Pancreas (tissue), 10 donors: ENCODE measurements at regions not wholly inside any gene's neighbourhood (a gene's known extent, or its start where the extent isn't known, plus 50 kb on each side); places are given as distances from the start of the nearest gene placed in this dataset.
A peak's percentile ranks its signal among the peaks of the same experiment; 100 is the strongest.

ENCODE experiments used
- ATAC-seq, 4 donors: fragments of 200-7000 bp; cut with Tn5 transposase; one replicate each; pipeline versions ENCODE4 v1.8.0 to v1.9.1; 2020; ENCODE audit warnings: mild to moderate bottlenecking in 4 of 4, moderate library complexity in 4 of 4
- DNase-seq, 6 donors: peaks; one replicate each; pipeline ENCODE4 v3.0.0-alpha.2; 2020
- FAIRE-seq: peaks from 2 replicates; lab custom pipeline; 2012; peaks lifted over from hg19 to GRCh38; lab: Jason Lieb, UNC
- H3K27ac ChIP-seq, 4 donors: fragments of 200-600 bp; sonication (generic); 1 replicate in 3 of 4; 2 replicates in 1 of 4; pipeline versions ENCODE4 v1.5.0 to v1.8.0; 2020
- H3K27me3 ChIP-seq, 4 donors: fragments of 200-600 bp; one replicate each; pipeline ENCODE4 v1.8.0; 2021
- H3K36me3 ChIP-seq, 3 donors: fragments of 200-600 bp; sonication (generic) in 1 of 3; one replicate each; pipeline versions ENCODE4 v1.5.0 to v1.8.0; 2020 to 2021
- H3K4me1 ChIP-seq, 3 donors: fragments of 200-600 bp; one replicate each; pipeline ENCODE4 v1.8.0; 2021
- H3K4me3 ChIP-seq, 4 donors: fragments of 200-600 bp; sonication (generic) in 2 of 4; one replicate each; pipeline versions ENCODE4 v1.5.0 to v1.8.0; 2020 to 2021
- H3K9me3 ChIP-seq, 4 donors: fragments of 200-600 bp; one replicate each; pipeline ENCODE4 v1.8.0; 2021
- CTCF ChIP-seq, 4 donors: fragments of 200-600 bp; sonication (generic) in 3 of 4; IDR thresholded peaks; one replicate each; pipeline versions ENCODE4 v1.5.0 to v1.8.0; 2021; ENCODE audit warnings: antibody characterized with exemption in 4 of 4
- WGBS, 2 donors: extraction: QIAGEN DNeasy Blood & Tissue Kit; methylation state at CpG; one replicate each; pipeline ENCODE4 v1.1.7; 2013; 5-methylcytosine and 5-hydroxymethylcytosine counted together
- intact Hi-C, 3 donors: fragments of 100-400 bp; cut with DNase I; formaldehyde crosslinking; loops; one replicate each; pipeline versions ENCODE4 v1.11.1 to v1.14.2; 2022
- donor health status: healthy with polysubstance abuse.
- donor health status: DM: no; HTN: no; CAD: no; lungs with moderate emphysema.
- donor health status: DM: no; HTN: no; CAD: no.
- donor health status: control.
- donor health status: control.
- donor health status: Bipolar disorder and iron deficiency.
- donor health status: DM: yes; HTN: yes; CAD: no.
- donor health status: DM: no; HTN: no; CAD: no.
- donor health status: DM: no; HTN: no; CAD: no.
- donor health status: DM: yes; HTN: yes; CAD: no.

- no peak overlapping the region for H3K27ac ChIP-seq
- WGBS, 2 donors, result 71 to 72% methylated on average over 5 to 6 of the region's 6 CpGs
- FAIRE-seq, result no peak
- no peaks in the 10 kb centered on the region for H3K9me3 ChIP-seq
- no peak for ATAC-seq
- no peaks in the 10 kb centered on the region for H3K4me1 ChIP-seq
- H3K36me3 ChIP-seq, result no peaks in the 10 kb centered on the region
- intact Hi-C loops, result no loop called here
- TF ChIP-seq CTCF (IDR thresholded peaks at IDR 0.05), result no peak
- no peak overlapping the region for H3K4me3 ChIP-seq
- no peaks in the 10 kb centered on the region for H3K27me3 ChIP-seq
- DNase-seq, result peak in 2 of 6 donors; percentile 23 to 26
These were observed 142.6 kb downstream of the INHBB start for GRCh38 chr2:120488531-120488930.

GRCh38 chr2:120489023-120489422 is 143.1 kb downstream of the INHBB start:
- H3K4me1 ChIP-seq, result no peaks in the 10 kb centered on the region
- no peak overlapping the region for H3K27ac ChIP-seq
- TF ChIP-seq CTCF (IDR thresholded peaks at IDR 0.05), result no peak
- H3K4me3 ChIP-seq, result no peak overlapping the region
- DNase-seq (peak in 2 of 6 donors; percentile 25 to 39), ATAC-seq (no peak), FAIRE-seq (no peak)
- H3K27me3 ChIP-seq, result no peaks in the 10 kb centered on the region
- no peaks in the 10 kb centered on the region for H3K9me3 ChIP-seq
- intact Hi-C loops, result no loop called here
- 81 to 84% methylated on average over 7 of the region's 7 CpGs for WGBS, 2 donors
- H3K36me3 ChIP-seq, result no peaks in the 10 kb centered on the region

- ATAC-seq, result no peak
- TF ChIP-seq CTCF (IDR thresholded peaks at IDR 0.05), result no peak
- Histone ChIP-seq H3K27ac (no peak overlapping the region), H3K9me3 (no peaks in the 10 kb centered on the region), H3K4me3 (no peak overlapping the region), H3K4me1 (no peaks in the 10 kb centered on the region), H3K27me3 (no peaks in the 10 kb centered on the region), H3K36me3 (no peaks in the 10 kb centered on the region)
- no peak for FAIRE-seq
- no peak for DNase-seq
- intact Hi-C loops, result no loop called here
- 89 to 92% methylated on average over 12 of the region's 12 CpGs for WGBS, 2 donors
These were observed 144.3 kb downstream of the INHBB start for GRCh38 chr2:120490091-120490798.

- no peak overlapping the region for H3K27ac ChIP-seq
- no peak for TF ChIP-seq CTCF (IDR thresholded peaks at IDR 0.05)
- WGBS, 2 donors, result 94 to 100% methylated on average over 1 of the region's 1 CpG
- H3K27me3 ChIP-seq, result no peaks in the 10 kb centered on the region
- FAIRE-seq (no peak), DNase-seq (peak in 1 of 6 donors; percentile 33), ATAC-seq (no peak)
- H3K4me1 ChIP-seq, result no peaks in the 10 kb centered on the region
- intact Hi-C loops, result no loop called here
- H3K36me3 ChIP-seq, result no peaks in the 10 kb centered on the region
- no peak overlapping the region for H3K4me3 ChIP-seq
- no peaks in the 10 kb centered on the region for H3K9me3 ChIP-seq
These were observed 145.2 kb downstream of the INHBB start for GRCh38 chr2:120491111-120491625.

- TF ChIP-seq CTCF (IDR thresholded peaks at IDR 0.05), result no peak
- DNase-seq (no peak), FAIRE-seq (no peak), ATAC-seq (no peak)
- Histone ChIP-seq H3K9me3 (no peaks in the 10 kb centered on the region), H3K36me3 (no peaks in the 10 kb centered on the region), H3K27ac (no peak overlapping the region), H3K4me3 (no peak overlapping the region), H3K27me3 (no peaks in the 10 kb centered on the region), H3K4me1 (no peaks in the 10 kb centered on the region)
- intact Hi-C loops, result no loop called here
- 83 to 89% methylated on average over 5 of the region's 5 CpGs for WGBS, 2 donors
These were observed 147.3 kb downstream of the INHBB start for GRCh38 chr2:120493231-120493630.
